HUES48 (cell line): ENCODE measurements at regions not wholly inside any gene's neighbourhood (a gene's known extent, or its start where the extent isn't known, plus 50 kb on each side); places are given as distances from the start of the nearest gene placed in this dataset.
"Not testable (repeated sequence)": the region's sequence is repeated elsewhere in the genome, so short reads cannot be mapped to it uniquely, and the experiment has no call there.

ENCODE experiments used
- H3K27ac ChIP-seq: one replicate; pipeline ENCODE4 v1.7.0; 2013; ENCODE audit warnings: low read depth, low read length, inconsistent platforms
- H3K27me3 ChIP-seq: 2 replicates; pipeline ENCODE4 v1.6.1; 2013; ENCODE audit warnings: mild to moderate bottlenecking, low read length; ENCODE audit not compliant: control insufficient read depth, insufficient read depth
- H3K36me3 ChIP-seq: 2 replicates; pipeline ENCODE4 v1.6.1; 2013; ENCODE audit warnings: low read length; ENCODE audit not compliant: control insufficient read depth, insufficient read depth
- H3K4me1 ChIP-seq: 2 replicates; pipeline ENCODE4 v1.6.1; 2013; ENCODE audit warnings: mild to moderate bottlenecking, low read length; ENCODE audit not compliant: control insufficient read depth, insufficient read depth
- H3K4me3 ChIP-seq: 2 replicates; pipeline ENCODE4 v1.5.1; 2013; ENCODE audit warnings: mild to moderate bottlenecking, low read depth, low read length
- H3K9ac ChIP-seq: 2 replicates; pipeline ENCODE4 v1.6.1; 2013; ENCODE audit warnings: mild to moderate bottlenecking, low read depth, low read length, moderate library complexity
- H3K9me3 ChIP-seq: 2 replicates; pipeline ENCODE4 v1.6.1; 2013; ENCODE audit warnings: low read length; ENCODE audit not compliant: control insufficient read depth, insufficient read depth

GRCh38 chr11:69896250-69896649 is 77.0 kb upstream of the FGF3 start:
- Histone ChIP-seq H3K9ac (no peak overlapping the region), H3K4me1 (peaks cover 5% of the 10 kb centered on the region), H3K9me3 (no peaks in the 10 kb centered on the region), H3K27ac (no peak overlapping the region), H3K27me3 (peaks cover 7% of the 10 kb centered on the region), H3K4me3 (no peak overlapping the region), H3K36me3 (no peaks in the 10 kb centered on the region)

GRCh38 chr11:69898123-69898522 is 78.9 kb upstream of the FGF3 start:
- Histone ChIP-seq H3K4me3 (no peak overlapping the region), H3K27me3 (no peaks in the 10 kb centered on the region), H3K4me1 (peaks cover under 1% of the 10 kb centered on the region; the same call in 1 of the 2 replicates), H3K9ac (no peak overlapping the region), H3K36me3 (no peaks in the 10 kb centered on the region), H3K9me3 (no peaks in the 10 kb centered on the region), H3K27ac (no peak overlapping the region)

GRCh38 chr11:69899957-69900821 is 81.0 kb upstream of the FGF3 start:
- H3K9ac ChIP-seq = no peak overlapping the region
- no peaks in the 10 kb centered on the region for H3K9me3 ChIP-seq
- H3K27me3 ChIP-seq = no peaks in the 10 kb centered on the region
- no peak overlapping the region for H3K4me3 ChIP-seq
- H3K4me1 ChIP-seq = no peaks in the 10 kb centered on the region
- no peaks in the 10 kb centered on the region for H3K36me3 ChIP-seq
- no peak overlapping the region for H3K27ac ChIP-seq

GRCh38 chr11:69900822-69901302 is 81.6 kb upstream of the FGF3 start:
- not testable (repeated sequence) for H3K4me3 ChIP-seq, H3K9ac ChIP-seq, H3K9me3 ChIP-seq, H3K27ac ChIP-seq, H3K4me1 ChIP-seq, H3K27me3 ChIP-seq, H3K36me3 ChIP-seq

- Histone ChIP-seq H3K4me1 (no peaks in the 10 kb centered on the region), H3K9me3 (no peaks in the 10 kb centered on the region), H3K4me3 (no peak overlapping the region), H3K27me3 (no peaks in the 10 kb centered on the region), H3K36me3 (no peaks in the 10 kb centered on the region), H3K27ac (no peak overlapping the region), H3K9ac (no peak overlapping the region)
These were observed 83.1 kb upstream of the FGF3 start for GRCh38 chr11:69902337-69902736.

- Histone ChIP-seq H3K9ac (no peak overlapping the region), H3K4me3 (no peak overlapping the region), H3K27me3 (no peaks in the 10 kb centered on the region), H3K27ac (no peak overlapping the region), H3K9me3 (no peaks in the 10 kb centered on the region), H3K36me3 (no peaks in the 10 kb centered on the region), H3K4me1 (no peaks in the 10 kb centered on the region)
These were observed 84.0 kb upstream of the FGF3 start for GRCh38 chr11:69903211-69903610.

- no peak overlapping the region for H3K4me3 ChIP-seq
- H3K27me3 ChIP-seq = no peaks in the 10 kb centered on the region
- H3K4me1 ChIP-seq = no peaks in the 10 kb centered on the region
- no peaks in the 10 kb centered on the region for H3K36me3 ChIP-seq
- H3K27ac ChIP-seq = no peak overlapping the region
- H3K9me3 ChIP-seq = no peaks in the 10 kb centered on the region
- H3K9ac ChIP-seq = no peak overlapping the region
These were observed 85.2 kb upstream of the FGF3 start for GRCh38 chr11:69904161-69904973.

- H3K9me3 ChIP-seq = no peaks in the 10 kb centered on the region
- H3K27me3 ChIP-seq = no peaks in the 10 kb centered on the region
- no peak overlapping the region for H3K9ac ChIP-seq
- H3K4me3 ChIP-seq = no peak overlapping the region
- H3K27ac ChIP-seq = no peak overlapping the region
- H3K36me3 ChIP-seq = no peaks in the 10 kb centered on the region
- no peaks in the 10 kb centered on the region for H3K4me1 ChIP-seq
These were observed 85.8 kb upstream of the FGF3 start for GRCh38 chr11:69904974-69905535.

GRCh38 chr11:69905611-69906452 is 86.6 kb upstream of the FGF3 start:
- H3K4me3 ChIP-seq = no peak overlapping the region
- H3K9ac ChIP-seq = no peak overlapping the region
- no peaks in the 10 kb centered on the region for H3K27me3 ChIP-seq
- H3K9me3 ChIP-seq = no peaks in the 10 kb centered on the region
- no peak overlapping the region for H3K27ac ChIP-seq
- no peaks in the 10 kb centered on the region for H3K36me3 ChIP-seq
- no peaks in the 10 kb centered on the region for H3K4me1 ChIP-seq

GRCh38 chr11:69906453-69906907 is 87.3 kb upstream of the FGF3 start:
- no peaks in the 10 kb centered on the region for H3K36me3 ChIP-seq

More at GRCh38 chr11:69906453-69906907, 87.3 kb upstream of the FGF3 start:
- Histone ChIP-seq H3K27ac (no peak overlapping the region), H3K9ac (no peak overlapping the region), H3K4me3 (no peak overlapping the region), H3K9me3 (no peaks in the 10 kb centered on the region), H3K27me3 (no peaks in the 10 kb centered on the region), H3K4me1 (no peaks in the 10 kb centered on the region)
